OCI-LY7 (cell line): ENCODE measurements at regions not wholly inside any gene's neighbourhood (a gene's known extent, or its start where the extent isn't known, plus 50 kb on each side); places are given as distances from the start of the nearest gene placed in this dataset.
A peak's percentile ranks its signal among the peaks of the same experiment; 100 is the strongest.

Experiments
- BruUV-seq: library from RNA; stranded (reverse); fragments of 400-500 nt; replicated peaks from 2 replicates; lab custom pipeline; 2021; lab: Mats Ljungman, UMichigan
- CTCF ChIA-PET: fragments of 300-600 bp; sonication (Branson Sonifier 250); formaldehyde crosslinking; loops from one replicate; lab custom pipeline; 2022; ENCODE audit warnings: antibody characterized with exemption; ENCODE audit not compliant: unreplicated experiment; lab: Charles Lee
- POLR2A ChIA-PET: fragments of 300-600 bp; sonication (Branson Sonifier 250); formaldehyde crosslinking; loops from one replicate; lab custom pipeline; 2022; ENCODE audit warnings: antibody characterized with exemption; lab: Charles Lee
- DNase-seq: peaks from one replicate; pipeline ENCODE4 v3.0.0-alpha.2; 2015; ENCODE audit warnings: low spot score
- H2AFZ ChIP-seq: fragments of 200-600 bp; sonication (generic), shearing (Covaris generic); 2 replicates; pipeline ENCODE4 v1.6.1; 2014; ENCODE audit warnings: mild to moderate bottlenecking, antibody characterized with exemption, low read length, moderate library complexity
- H3K27ac ChIP-seq: fragments of 200-600 bp; sonication (generic); 2 replicates; pipeline ENCODE4 v1.5.1; 2014; ENCODE audit warnings: mixed run types, low read depth, mild to moderate bottlenecking, moderate library complexity, low read length, inconsistent platforms; ENCODE audit not compliant: poor library complexity, severe bottlenecking
- H3K36me3 ChIP-seq: fragments of 200-600 bp; sonication (generic); 2 replicates; pipeline ENCODE4 v1.6.1; 2014; ENCODE audit warnings: mild to moderate bottlenecking, antibody characterized with exemption, low read length, moderate library complexity, mixed read lengths; ENCODE audit not compliant: insufficient read depth
- H3K4me1 ChIP-seq: fragments of 200-600 bp; sonication (generic); 2 replicates; pipeline ENCODE4 v1.5.1; 2014; ENCODE audit warnings: mild to moderate bottlenecking, low read length; ENCODE audit not compliant: insufficient read depth, poor library complexity, severe bottlenecking
- H3K4me2 ChIP-seq: fragments of 200-600 bp; sonication (generic); 2 replicates; pipeline ENCODE4 v1.6.1; 2014; ENCODE audit warnings: mild to moderate bottlenecking, low read length
- H3K4me3 ChIP-seq: fragments of 200-600 bp; sonication (generic); 2 replicates; pipeline ENCODE4 v1.5.1; 2014; ENCODE audit warnings: mild to moderate bottlenecking, low read depth, low read length; ENCODE audit not compliant: poor library complexity, severe bottlenecking
- H3K79me2 ChIP-seq: fragments of 200-600 bp; sonication (generic); 2 replicates; pipeline ENCODE4 v1.6.1; 2016; ENCODE audit warnings: low read depth, mild to moderate bottlenecking, low read length, moderate library complexity, mixed read lengths; ENCODE audit not compliant: insufficient read depth
- H3K9me2 ChIP-seq: fragments of 200-600 bp; sonication (generic); 2 replicates; pipeline ENCODE4 v1.6.1; 2016; ENCODE audit warnings: mild to moderate bottlenecking, low read length, mixed read lengths; ENCODE audit not compliant: insufficient read depth
- H3K9me3 ChIP-seq: fragments of 200-600 bp; sonication (generic); 2 replicates; pipeline ENCODE4 v1.6.1; 2014; ENCODE audit warnings: mild to moderate bottlenecking, mixed run types, low read length, mixed read lengths
- H4K20me1 ChIP-seq: fragments of 200-600 bp; sonication (generic); 2 replicates; pipeline ENCODE4 v1.6.1; 2014; ENCODE audit warnings: mild to moderate bottlenecking, antibody characterized with exemption, low read length, moderate library complexity, mixed read lengths; ENCODE audit not compliant: insufficient read depth
- EZH2phosphoT487 ChIP-seq: fragments of 200-600 bp; sonication (generic); IDR thresholded peaks from 2 replicates; pipeline ENCODE4 v1.6.1; 2018; ENCODE audit warnings: low read depth, borderline replicate concordance, mild to moderate bottlenecking, mixed run types, antibody characterized with exemption, low read length, moderate library complexity, mixed read lengths
- intact Hi-C: fragments of 100-400 bp; cut with micrococcal nuclease; formaldehyde crosslinking; loops from one replicate; pipeline ENCODE4 v1.10.0; 2022; ENCODE audit not compliant: unreplicated experiment
- TF ChIP-seq, protein P1 (sequence below): fragments of 200-600 bp; sonication (generic); conservative IDR thresholded peaks from 2 replicates; pipeline ENCODE4 v1.5.1; 2014; ENCODE audit warnings: mild to moderate bottlenecking, antibody characterized with exemption, low read length, moderate library complexity, mixed read lengths

DNA sequence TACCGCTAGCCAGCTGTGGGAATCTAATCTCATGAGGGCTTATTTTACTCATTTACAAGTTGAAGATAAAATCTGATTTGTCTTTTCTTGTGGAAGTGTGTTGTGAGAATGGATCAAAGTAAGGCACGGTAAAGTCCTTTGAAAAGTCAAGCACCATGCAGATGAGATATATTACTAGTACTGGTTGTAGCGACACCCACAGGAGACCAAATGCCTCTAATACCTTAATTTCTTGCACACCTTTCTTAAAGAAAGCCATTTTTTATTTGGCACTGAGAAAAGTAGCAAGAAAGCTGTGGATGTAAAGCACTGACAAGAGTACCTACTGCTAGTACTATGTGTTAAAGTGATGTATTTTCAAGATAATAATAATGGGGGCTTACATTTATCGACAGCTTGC, 191.0 kb upstream of the MMS22L start:
- no peaks in the 10 kb centered on the region for H3K9me2 ChIP-seq
- H3K4me3 ChIP-seq: no peak overlapping the region
- intact Hi-C loops: no loop called here
- H3K9me3 ChIP-seq: no peaks in the 10 kb centered on the region
- H3K79me2 ChIP-seq: no peaks in the 10 kb centered on the region
- BruUV-seq: no TSS peak
- H4K20me1 ChIP-seq: no peaks in the 10 kb centered on the region
- no peak overlapping the region for H3K4me2 ChIP-seq
- no peaks in the 10 kb centered on the region for H3K4me1 ChIP-seq
- no peak overlapping the region for H3K27ac ChIP-seq
- no peak for TF ChIP-seq EZH2phosphoT487
- TF ChIP-seq, protein P1, sequence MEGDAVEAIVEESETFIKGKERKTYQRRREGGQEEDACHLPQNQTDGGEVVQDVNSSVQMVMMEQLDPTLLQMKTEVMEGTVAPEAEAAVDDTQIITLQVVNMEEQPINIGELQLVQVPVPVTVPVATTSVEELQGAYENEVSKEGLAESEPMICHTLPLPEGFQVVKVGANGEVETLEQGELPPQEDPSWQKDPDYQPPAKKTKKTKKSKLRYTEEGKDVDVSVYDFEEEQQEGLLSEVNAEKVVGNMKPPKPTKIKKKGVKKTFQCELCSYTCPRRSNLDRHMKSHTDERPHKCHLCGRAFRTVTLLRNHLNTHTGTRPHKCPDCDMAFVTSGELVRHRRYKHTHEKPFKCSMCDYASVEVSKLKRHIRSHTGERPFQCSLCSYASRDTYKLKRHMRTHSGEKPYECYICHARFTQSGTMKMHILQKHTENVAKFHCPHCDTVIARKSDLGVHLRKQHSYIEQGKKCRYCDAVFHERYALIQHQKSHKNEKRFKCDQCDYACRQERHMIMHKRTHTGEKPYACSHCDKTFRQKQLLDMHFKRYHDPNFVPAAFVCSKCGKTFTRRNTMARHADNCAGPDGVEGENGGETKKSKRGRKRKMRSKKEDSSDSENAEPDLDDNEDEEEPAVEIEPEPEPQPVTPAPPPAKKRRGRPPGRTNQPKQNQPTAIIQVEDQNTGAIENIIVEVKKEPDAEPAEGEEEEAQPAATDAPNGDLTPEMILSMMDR: peak; percentile 41; the same call in 1 of the 2 replicates
- CTCF ChIA-PET: interaction anchor here (0.5 kb wide), 1 partner anchor 412 kb away, joined by 3 read pairs; no protein-coding TSS in a partner anchor
- peak; percentile 2 for DNase-seq
- POLR2A ChIA-PET: no interaction called here
- no peak overlapping the region for H2AFZ ChIP-seq
- no peaks in the 10 kb centered on the region for H3K36me3 ChIP-seq

DNA sequence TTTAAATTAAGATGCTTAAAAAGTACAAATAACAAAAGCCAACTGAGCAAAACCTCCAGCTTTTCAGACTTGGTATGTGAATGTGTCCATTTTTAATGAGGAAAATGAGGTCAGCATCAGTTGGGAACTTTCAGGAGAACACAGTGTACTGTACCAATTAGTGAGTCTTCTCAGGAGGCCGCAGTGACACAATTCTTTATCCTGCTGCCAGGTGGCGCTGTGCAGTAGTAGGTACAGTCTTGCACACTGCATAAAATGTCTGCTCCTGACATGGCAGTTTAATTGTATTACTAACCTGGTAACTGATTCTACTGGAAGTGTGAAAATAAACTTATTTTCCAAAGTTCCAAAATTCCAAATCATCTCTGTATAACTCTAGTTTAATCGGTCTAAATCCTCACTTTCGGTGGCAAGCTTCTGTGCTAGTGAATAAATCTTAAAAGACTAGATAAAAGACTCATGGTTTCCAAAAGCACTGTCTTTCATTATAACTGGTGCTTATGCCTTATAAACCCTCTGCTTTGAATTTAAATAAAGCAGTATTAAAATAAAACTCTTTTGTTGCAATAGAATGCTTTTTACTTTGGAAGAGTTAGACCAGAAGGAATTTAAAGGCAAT, 214.8 kb upstream of the MMS22L start:
- Histone ChIP-seq H3K27ac (no peak overlapping the region), H2AFZ (peak overlapping the region; percentile 68; the same call in 1 of the 2 replicates), H3K79me2 (no peaks in the 10 kb centered on the region), H3K4me3 (no peak overlapping the region), H3K9me3 (no peaks in the 10 kb centered on the region), H3K4me2 (no peak overlapping the region), H3K4me1 (no peaks in the 10 kb centered on the region), H4K20me1 (no peaks in the 10 kb centered on the region), H3K36me3 (no peaks in the 10 kb centered on the region), H3K9me2 (no peaks in the 10 kb centered on the region)
- BruUV-seq: no TSS peak
- TF ChIP-seq EZH2phosphoT487: no peak
- TF ChIP-seq, protein P1: peak; percentile 95
- POLR2A ChIA-PET: interaction anchor here (0.6 kb wide), 1 partner anchor 602 kb away, joined by 4 read pairs; no protein-coding TSS in a partner anchor
- CTCF ChIA-PET: no interaction called here
- DNase-seq: peak; percentile 66
- intact Hi-C loops: loop anchor here (2.0 to 5.0 kb wide), 2 partner anchors 1347 to 1619 kb away; no protein-coding TSS in a partner anchor

DNA sequence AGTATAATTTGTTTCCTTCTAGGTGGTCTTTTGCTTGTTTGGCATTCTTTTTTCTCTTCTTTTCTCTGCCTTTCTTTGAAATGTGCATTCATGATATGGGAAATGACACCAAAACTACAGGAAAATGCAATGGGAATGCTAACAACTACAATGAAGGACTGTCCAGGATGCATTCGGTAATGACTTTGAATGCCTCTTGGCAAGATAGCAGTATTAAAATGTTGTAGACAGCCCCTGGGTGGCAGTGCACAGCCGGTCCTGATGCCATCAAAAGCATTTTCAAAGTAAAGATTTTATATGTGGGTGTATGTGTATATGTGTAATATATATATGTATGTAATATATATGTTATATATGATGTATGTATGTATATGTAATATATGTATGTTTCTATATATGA, 218.8 kb upstream of the MMS22L start:
- H3K9me2 ChIP-seq: no peaks in the 10 kb centered on the region
- no peak overlapping the region for H2AFZ ChIP-seq
- intact Hi-C loops: no loop called here

More for the DNA sequence above, 218.8 kb upstream of the MMS22L start:
- no peak for DNase-seq
- H3K27ac ChIP-seq: no peak overlapping the region
- H3K4me2 ChIP-seq: no peak overlapping the region
- TF ChIP-seq EZH2phosphoT487: no peak
- TF ChIP-seq, protein P1: no peak
- CTCF ChIA-PET: no interaction called here
- no peaks in the 10 kb centered on the region for H4K20me1 ChIP-seq
- no peaks in the 10 kb centered on the region for H3K79me2 ChIP-seq
- no peak overlapping the region for H3K4me3 ChIP-seq
- H3K4me1 ChIP-seq: no peaks in the 10 kb centered on the region
- POLR2A ChIA-PET: no interaction called here
- no peaks in the 10 kb centered on the region for H3K9me3 ChIP-seq
- no peaks in the 10 kb centered on the region for H3K36me3 ChIP-seq
- BruUV-seq: no TSS peak
